ENCODE measurements at regions not wholly inside any gene's neighbourhood (a gene's known extent, or its start where the extent isn't known, plus 50 kb on each side); places are given as distances from the start of the nearest gene placed in this dataset.

- no peak for TF ChIP-seq CTCF (IDR thresholded peaks at IDR 0.05)
- TF ChIP-seq POLR2AphosphoS5 (IDR thresholded peaks at IDR 0.05; ENCODE audit: low read depth, low read length), result no peak
- TF ChIP-seq TCF7L2 (IDR thresholded peaks at IDR 0.05; ENCODE audit: low read depth, low read length), result no peak
Observed at GRCh38 chr4:136314686-136315085, 1217.6 kb downstream of the PCDH18 start.

Data from Panc1 (cell line).